ENCODE measurements at regions not wholly inside any gene's neighbourhood (a gene's known extent, or its start where the extent isn't known, plus 50 kb on each side); places are given as distances from the start of the nearest gene placed in this dataset.

- TF ChIP-seq TAF1 (IDR thresholded peaks at IDR 0.05; ENCODE audit: borderline replicate concordance, low read depth, low read length): no peak
- TF ChIP-seq POLR2A (IDR thresholded peaks at IDR 0.05; ENCODE audit: low read depth, low read length): no peak
- no peak for TF ChIP-seq POLR2AphosphoS5 (IDR thresholded peaks at IDR 0.05; ENCODE audit: low read depth, low read length)
Observed at GRCh38 chr1:60876952-60877351, 205.4 kb upstream of the NFIA start.

All from GM12892 (cell line).